ENCODE measurements at regions not wholly inside any gene's neighbourhood (a gene's known extent, or its start where the extent isn't known, plus 50 kb on each side); places are given as distances from the start of the nearest gene placed in this dataset.

DNA sequence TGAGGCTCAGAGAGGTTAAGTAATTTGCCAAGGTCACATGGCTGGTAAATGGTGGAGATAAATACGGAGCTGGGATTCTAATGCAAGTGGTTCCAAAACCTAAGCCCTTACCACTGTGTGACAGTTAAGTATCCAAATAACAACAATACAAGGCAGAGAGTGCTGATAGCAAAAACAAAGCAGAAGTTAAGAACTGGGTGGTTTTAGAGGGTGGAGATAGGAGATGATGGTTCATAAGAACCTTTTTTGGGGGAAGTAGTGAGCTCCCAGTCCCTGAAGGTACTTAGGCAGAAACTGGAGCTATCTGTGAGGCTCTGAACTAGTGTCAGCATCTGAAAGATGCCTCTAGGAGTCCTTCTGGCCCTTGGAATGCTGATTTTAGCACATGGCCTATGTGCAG, 56.2 kb upstream of the UBE2L5 start:
- TF ChIP-seq, protein P1, sequence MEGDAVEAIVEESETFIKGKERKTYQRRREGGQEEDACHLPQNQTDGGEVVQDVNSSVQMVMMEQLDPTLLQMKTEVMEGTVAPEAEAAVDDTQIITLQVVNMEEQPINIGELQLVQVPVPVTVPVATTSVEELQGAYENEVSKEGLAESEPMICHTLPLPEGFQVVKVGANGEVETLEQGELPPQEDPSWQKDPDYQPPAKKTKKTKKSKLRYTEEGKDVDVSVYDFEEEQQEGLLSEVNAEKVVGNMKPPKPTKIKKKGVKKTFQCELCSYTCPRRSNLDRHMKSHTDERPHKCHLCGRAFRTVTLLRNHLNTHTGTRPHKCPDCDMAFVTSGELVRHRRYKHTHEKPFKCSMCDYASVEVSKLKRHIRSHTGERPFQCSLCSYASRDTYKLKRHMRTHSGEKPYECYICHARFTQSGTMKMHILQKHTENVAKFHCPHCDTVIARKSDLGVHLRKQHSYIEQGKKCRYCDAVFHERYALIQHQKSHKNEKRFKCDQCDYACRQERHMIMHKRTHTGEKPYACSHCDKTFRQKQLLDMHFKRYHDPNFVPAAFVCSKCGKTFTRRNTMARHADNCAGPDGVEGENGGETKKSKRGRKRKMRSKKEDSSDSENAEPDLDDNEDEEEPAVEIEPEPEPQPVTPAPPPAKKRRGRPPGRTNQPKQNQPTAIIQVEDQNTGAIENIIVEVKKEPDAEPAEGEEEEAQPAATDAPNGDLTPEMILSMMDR (IDR thresholded peaks at IDR 0.05; ENCODE audit: control extremely low read depth in 1 of 3, insufficient read depth in 1 of 3, low read depth in 1 of 3, low read length in 3 of 3), result no peak
- no peak for TF ChIP-seq YY1 (IDR thresholded peaks at IDR 0.05; ENCODE audit: low read depth, low read length)
- TF ChIP-seq, protein P2, sequence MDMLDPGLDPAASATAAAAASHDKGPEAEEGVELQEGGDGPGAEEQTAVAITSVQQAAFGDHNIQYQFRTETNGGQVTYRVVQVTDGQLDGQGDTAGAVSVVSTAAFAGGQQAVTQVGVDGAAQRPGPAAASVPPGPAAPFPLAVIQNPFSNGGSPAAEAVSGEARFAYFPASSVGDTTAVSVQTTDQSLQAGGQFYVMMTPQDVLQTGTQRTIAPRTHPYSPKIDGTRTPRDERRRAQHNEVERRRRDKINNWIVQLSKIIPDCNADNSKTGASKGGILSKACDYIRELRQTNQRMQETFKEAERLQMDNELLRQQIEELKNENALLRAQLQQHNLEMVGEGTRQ (IDR thresholded peaks at IDR 0.05; ENCODE audit: low read length), result no peak
- TF ChIP-seq RNF2 (IDR thresholded peaks at IDR 0.05; ENCODE audit: borderline replicate concordance, low read depth, low read length, missing control alignments, poor library complexity, severe bottlenecking), result no peak
- TF ChIP-seq POLR2A (IDR thresholded peaks at IDR 0.05; ENCODE audit: control extremely low read depth in 1 of 2, low read depth in 2 of 2, low read length in 2 of 2), result no peak
- no peak for TF ChIP-seq SIN3A (conservative IDR thresholded peaks at IDR 0.05 in 1 of 2, IDR thresholded peaks at IDR 0.05 in 1 of 2; ENCODE audit: low read depth in 1 of 2, low read length in 2 of 2)
- TF ChIP-seq CHD1 (IDR thresholded peaks at IDR 0.05; ENCODE audit: low read depth, low read length), result no peak
- no peak for TF ChIP-seq EP300 (IDR thresholded peaks at IDR 0.05; ENCODE audit: borderline replicate concordance in 1 of 2, low read depth in 2 of 2, low read length in 2 of 2)
- TF ChIP-seq POLR2AphosphoS5 (IDR thresholded peaks at IDR 0.05; ENCODE audit: low read depth, low read length), result no peak
- no peak for TF ChIP-seq MAFK (IDR thresholded peaks at IDR 0.05; ENCODE audit: low read depth, low read length)
- no peak for TF ChIP-seq CHD2 (IDR thresholded peaks at IDR 0.05; ENCODE audit: low read length)
- TF ChIP-seq GTF2F1 (IDR thresholded peaks at IDR 0.05; ENCODE audit: borderline replicate concordance, low read depth, low read length), result no peak
- TF ChIP-seq RFX5 (IDR thresholded peaks at IDR 0.05; ENCODE audit: borderline replicate concordance, low read depth, low read length), result no peak
- no peak for TF ChIP-seq SUZ12 (IDR thresholded peaks at IDR 0.05; ENCODE audit: low read length)

Data from H1 (cell line).